Coronary artery (tissue), 2 donors: ENCODE measurements at regions not wholly inside any gene's neighbourhood (a gene's known extent, or its start where the extent isn't known, plus 50 kb on each side); places are given as distances from the start of the nearest gene placed in this dataset.

Experiments
- DNase-seq: peaks from one replicate; pipeline ENCODE4 v3.0.0-alpha.2; 2017; ENCODE audit warnings: low spot score
- H3K27ac ChIP-seq, 2 donors: fragments of 200-600 bp; sonication (generic); one replicate each; pipeline ENCODE4 v1.5.1; 2016 to 2019
- H3K4me3 ChIP-seq: fragments of 200-600 bp; sonication (generic); 2 replicates; pipeline ENCODE4 v1.5.1; 2016; ENCODE audit warnings: mild to moderate bottlenecking, moderate library complexity
- TF ChIP-seq, protein P1 (sequence below): fragments of 200-600 bp; sonication (generic); IDR thresholded peaks from one replicate; pipeline ENCODE4 v1.5.1; 2019; ENCODE audit warnings: antibody characterized with exemption

DNA sequence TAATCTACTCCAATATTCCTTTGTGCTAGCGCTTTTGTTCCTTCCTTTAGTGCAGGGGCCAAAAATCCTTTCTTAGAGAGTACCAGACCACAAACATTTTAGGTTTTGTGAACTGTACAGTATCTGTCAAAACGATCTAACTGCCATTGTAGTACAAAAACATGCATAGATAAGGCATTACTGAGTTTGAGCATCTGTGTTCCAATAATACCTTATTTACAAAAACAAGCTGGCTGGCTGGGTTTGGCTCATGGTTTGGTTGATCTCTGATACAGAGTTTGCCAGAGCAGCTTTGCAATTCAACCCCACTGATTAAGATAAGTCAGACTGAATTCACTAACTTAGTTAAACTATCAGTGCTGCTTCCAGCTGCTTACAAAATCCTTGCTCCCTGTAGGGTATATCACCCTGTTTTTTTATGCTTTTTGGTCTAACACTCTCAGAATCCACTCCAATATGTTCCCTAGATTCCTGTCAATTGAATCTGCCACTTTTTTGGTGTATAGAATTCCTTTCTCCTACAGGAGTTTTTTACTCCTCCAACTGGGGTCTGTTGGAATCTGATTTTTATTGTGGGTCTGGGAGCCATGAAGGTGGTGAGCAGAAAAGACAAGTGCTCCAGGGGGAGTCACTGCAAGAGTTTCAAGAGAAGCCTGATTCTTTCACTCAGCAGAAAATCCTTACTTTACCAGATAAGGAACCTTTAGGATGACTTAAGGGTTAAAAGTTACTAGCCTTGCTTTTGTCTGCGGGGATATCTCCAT is 1399.4 kb downstream of the EFNB2 start:
- Histone ChIP-seq H3K27ac (no peak overlapping the region), H3K4me3 (no peak overlapping the region)
- TF ChIP-seq, protein P1, sequence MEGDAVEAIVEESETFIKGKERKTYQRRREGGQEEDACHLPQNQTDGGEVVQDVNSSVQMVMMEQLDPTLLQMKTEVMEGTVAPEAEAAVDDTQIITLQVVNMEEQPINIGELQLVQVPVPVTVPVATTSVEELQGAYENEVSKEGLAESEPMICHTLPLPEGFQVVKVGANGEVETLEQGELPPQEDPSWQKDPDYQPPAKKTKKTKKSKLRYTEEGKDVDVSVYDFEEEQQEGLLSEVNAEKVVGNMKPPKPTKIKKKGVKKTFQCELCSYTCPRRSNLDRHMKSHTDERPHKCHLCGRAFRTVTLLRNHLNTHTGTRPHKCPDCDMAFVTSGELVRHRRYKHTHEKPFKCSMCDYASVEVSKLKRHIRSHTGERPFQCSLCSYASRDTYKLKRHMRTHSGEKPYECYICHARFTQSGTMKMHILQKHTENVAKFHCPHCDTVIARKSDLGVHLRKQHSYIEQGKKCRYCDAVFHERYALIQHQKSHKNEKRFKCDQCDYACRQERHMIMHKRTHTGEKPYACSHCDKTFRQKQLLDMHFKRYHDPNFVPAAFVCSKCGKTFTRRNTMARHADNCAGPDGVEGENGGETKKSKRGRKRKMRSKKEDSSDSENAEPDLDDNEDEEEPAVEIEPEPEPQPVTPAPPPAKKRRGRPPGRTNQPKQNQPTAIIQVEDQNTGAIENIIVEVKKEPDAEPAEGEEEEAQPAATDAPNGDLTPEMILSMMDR = no peak
- no peak for DNase-seq

- H3K4me3 ChIP-seq = no peak overlapping the region
- TF ChIP-seq, protein P1 = no peak
- no peak for DNase-seq
- H3K27ac ChIP-seq = no peak overlapping the region
Measured at GRCh38 chr13:105127732-105128131, 1407.7 kb downstream of the EFNB2 start.

GRCh38 chr13:105121221-105121620 is 1414.2 kb downstream of the EFNB2 start:
- TF ChIP-seq, protein P1 = no peak
- no peak overlapping the region for H3K27ac ChIP-seq
- DNase-seq = no peak

DNA sequence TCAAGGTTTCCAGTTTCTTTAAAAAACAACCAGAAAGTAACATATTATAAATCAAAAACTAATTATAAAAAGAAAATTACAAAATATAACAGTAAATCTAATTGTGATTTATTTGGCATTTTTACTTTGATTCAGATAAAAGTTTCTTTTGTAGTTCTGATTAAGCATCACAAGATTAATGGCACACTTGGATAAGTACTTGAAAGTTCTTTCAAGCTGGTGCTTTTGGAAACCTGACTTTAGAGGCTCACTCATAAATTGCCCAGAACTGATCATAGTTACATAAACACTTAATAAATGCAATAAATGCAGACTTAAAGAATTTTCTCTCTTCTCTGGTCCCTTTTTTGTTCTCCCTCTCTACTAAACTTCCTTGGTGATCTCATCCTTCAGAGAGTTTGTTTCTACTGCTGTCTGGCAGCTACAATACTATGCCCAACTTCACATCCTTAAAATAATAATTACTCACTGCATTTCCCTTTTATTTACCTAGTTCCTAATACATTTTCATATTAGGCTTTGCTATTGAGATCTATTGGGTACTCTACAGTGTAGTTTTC is 1417.0 kb downstream of the EFNB2 start:
- no peak overlapping the region for H3K27ac ChIP-seq
- no peak for DNase-seq
- no peak overlapping the region for H3K4me3 ChIP-seq
- TF ChIP-seq, protein P1 = no peak

More at GRCh38 chr13:105121221-105121620, 1414.2 kb downstream of the EFNB2 start:
- H3K4me3 ChIP-seq = no peak overlapping the region

GRCh38 chr13:105116966-105117365 is 1418.5 kb downstream of the EFNB2 start:
- DNase-seq = no peak
- TF ChIP-seq, protein P1 = no peak
- Histone ChIP-seq H3K4me3 (no peak overlapping the region), H3K27ac (no peak overlapping the region)

DNA sequence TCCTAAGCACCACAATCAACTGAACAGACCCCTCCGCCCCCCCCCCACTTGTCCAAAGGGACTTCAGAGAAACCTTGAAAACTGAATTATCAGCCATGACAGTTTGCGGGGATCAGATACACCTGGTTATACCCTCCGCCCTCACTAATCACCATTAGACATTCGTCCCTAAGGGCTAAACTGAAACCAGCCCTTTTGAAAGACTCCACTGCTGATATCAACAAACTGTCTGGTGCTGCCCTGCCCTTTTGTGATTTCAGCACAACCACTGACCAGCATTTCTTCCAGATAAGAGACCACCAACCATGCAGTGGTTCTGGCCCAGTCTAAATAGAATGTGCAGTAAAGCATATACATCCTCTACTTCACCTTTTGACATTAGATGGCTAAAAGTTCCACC is 1422.9 kb downstream of the EFNB2 start:
- TF ChIP-seq, protein P1 = no peak
- no peak for DNase-seq
- H3K4me3 ChIP-seq = no peak overlapping the region
- no peak overlapping the region for H3K27ac ChIP-seq

- H3K4me3 ChIP-seq = no peak overlapping the region
- TF ChIP-seq, protein P1 = no peak
- no peak overlapping the region for H3K27ac ChIP-seq
- no peak for DNase-seq
Measured at GRCh38 chr13:105107781-105108180, 1427.7 kb downstream of the EFNB2 start.
